HepG2 (cell line): ENCODE measurements at regions not wholly inside any gene's neighbourhood (a gene's known extent, or its start where the extent isn't known, plus 50 kb on each side); places are given as distances from the start of the nearest gene placed in this dataset.

Experiments used
- POLR2A ChIP-seq, 2 experiments: IDR thresholded peaks; 2 replicates each; pipeline ENCODE4 v1.6.1; 2011; ENCODE audit warnings: low read depth in 2 of 2, low read length in 2 of 2, mild to moderate bottlenecking in 1 of 2, moderate library complexity in 1 of 2; ENCODE audit not compliant: insufficient read depth in 1 of 2
- SRSF9 ChIP-seq: fragments of 200-400 bp; formaldehyde crosslinking; IDR thresholded peaks from 2 replicates; pipeline ENCODE4 v1.6.1; 2018; ENCODE audit warnings: borderline replicate concordance, mild to moderate bottlenecking, low read depth, low read length; ENCODE audit not compliant: insufficient read depth, poor library complexity, severe bottlenecking
- ZNF34 ChIP-seq: sonication (generic); formaldehyde crosslinking; IDR thresholded peaks from 2 replicates; pipeline ENCODE4 v1.4.0; 2020; ENCODE audit warnings: mild to moderate bottlenecking, missing genetic modification reagents, borderline replicate concordance

DNA sequence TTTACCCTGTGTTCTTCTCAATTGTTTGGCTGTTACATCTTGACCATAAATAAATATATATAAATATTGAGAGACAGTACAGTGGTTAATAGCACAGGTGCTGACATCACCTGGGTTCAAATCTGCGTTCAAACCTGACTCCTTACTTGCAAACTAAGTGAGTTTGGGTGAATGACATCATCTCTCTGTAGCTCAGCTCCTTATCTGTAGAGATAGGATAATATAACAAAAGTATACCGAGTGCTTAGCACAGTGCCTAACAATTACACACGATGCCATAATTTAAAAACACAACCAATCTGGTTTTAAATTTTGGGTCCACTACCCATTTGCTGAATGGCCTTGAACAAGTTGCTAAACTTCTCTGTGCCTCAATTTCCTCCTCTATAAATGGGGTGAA, 86.6 kb downstream of the RRAGC start:
- no peak for TF ChIP-seq POLR2A (IDR thresholded peaks at IDR 0.05; ENCODE audit: insufficient read depth in 1 of 2, low read depth in 2 of 2, low read length in 2 of 2)
- no peak for TF ChIP-seq SRSF9
- TF ChIP-seq ZNF34, result no peak
